HCT116 (cell line): ENCODE measurements at regions not wholly inside any gene's neighbourhood (a gene's known extent, or its start where the extent isn't known, plus 50 kb on each side); places are given as distances from the start of the nearest gene placed in this dataset.

Source experiments
- ATAC-seq: fragments of 200-7000 bp; cut with Tn5 transposase; 2 replicates; pipeline ENCODE4 v1.9.1; 2020; ENCODE audit warnings: mild to moderate bottlenecking, moderate library complexity
- BruUV-seq: library from RNA; stranded (reverse); fragments of 400-500 nt; replicated peaks from 2 replicates; lab custom pipeline; 2021; lab: Mats Ljungman, UMichigan
- CTCF ChIA-PET: fragments of 300-600 bp; sonication (Branson Sonifier 250); formaldehyde crosslinking; loops from one replicate; lab custom pipeline; 2021; ENCODE audit warnings: antibody characterized with exemption; lab: Charles Lee
- POLR2A ChIA-PET: fragments of 300-600, 350-600 bp; sonication (Branson Sonifier 250); formaldehyde crosslinking; loops from one replicate; lab custom pipeline; 2021; ENCODE audit warnings: antibody characterized with exemption; lab: Charles Lee
- RAD21 ChIA-PET, 2 experiments: fragments of 300-600 bp; sonication (Branson Sonifier 250); formaldehyde crosslinking; loops; one replicate each; lab custom pipeline; 2023; ENCODE audit warnings: low total read pairs in 2 of 2; ENCODE audit not compliant: uncharacterized antibody in 2 of 2, unreplicated experiment in 2 of 2, low non-redundant PET in 1 of 2; lab: Charles Lee
- DNase-seq: peaks from one replicate; pipeline ENCODE4 v3.0.0-alpha.2; 2010; ENCODE audit warnings: low read depth, low spot score
- H2AFZ ChIP-seq: fragments of 200-600 bp; shearing (Covaris generic), sonication (generic); 2 replicates; pipeline ENCODE4 v1.6.1; 2017; ENCODE audit warnings: low read depth, mixed run types, mixed read lengths, antibody characterized with exemption, low read length; ENCODE audit not compliant: poor library complexity, severe bottlenecking
- H3K27ac ChIP-seq: 2 replicates; pipeline ENCODE4 v1.5.1; 2012; ENCODE audit warnings: low read depth, low read length
- H3K27me3 ChIP-seq: fragments of 200-600 bp; sonication (generic); 2 replicates; pipeline ENCODE4 v1.6.1; 2016; ENCODE audit warnings: mixed run types, low read length, mixed read lengths; ENCODE audit not compliant: insufficient read depth
- H3K36me3 ChIP-seq, 2 experiments: fragments of 200-500 bp in 1 of 2; fragments of 200-600 bp in 1 of 2; sonication (Bioruptor generic) in 1 of 2; sonication (generic) in 1 of 2; 2 replicates each; pipeline versions ENCODE4 v1.5.1 to v1.6.1; 2014 to 2016; ENCODE audit warnings: low read length in 2 of 2, inconsistent platforms in 1 of 2, mixed read lengths in 1 of 2, mixed run types in 1 of 2; ENCODE audit not compliant: insufficient read depth in 2 of 2, control insufficient read depth in 1 of 2
- H3K4me1 ChIP-seq, 2 experiments: fragments of 200-600 bp in 1 of 2; sonication (generic) in 1 of 2; 2 replicates each; pipeline versions ENCODE4 v1.5.1 to v1.6.1; 2012 to 2017; ENCODE audit warnings: low read length in 2 of 2, inconsistent platforms in 1 of 2, mild to moderate bottlenecking in 1 of 2, mixed read lengths in 1 of 2, mixed run types in 1 of 2, moderate library complexity in 1 of 2; ENCODE audit not compliant: insufficient read depth in 2 of 2, control insufficient read depth in 1 of 2
- H3K4me2 ChIP-seq: fragments of 200-600 bp; sonication (generic); 2 replicates; pipeline ENCODE4 v1.6.1; 2017; ENCODE audit warnings: mixed run types, low read length, mixed read lengths
- H3K4me3 ChIP-seq, 2 experiments: fragments of 200-600 bp in 1 of 2; sonication (generic) in 1 of 2; replicated peaks in 1 of 2; 2 replicates each; pipeline ENCODE4 v1.5.1; 2011 to 2016; ENCODE audit warnings: low read length in 2 of 2, control low read depth in 1 of 2, low read depth in 1 of 2, mild to moderate bottlenecking in 1 of 2, mixed read lengths in 1 of 2, mixed run types in 1 of 2
- H3K79me2 ChIP-seq: fragments of 200-600 bp; sonication (generic); 2 replicates; pipeline ENCODE4 v1.6.1; 2017; ENCODE audit warnings: mild to moderate bottlenecking, mixed run types, low read length, moderate library complexity, mixed read lengths; ENCODE audit not compliant: insufficient read depth
- H3K9ac ChIP-seq: fragments of 200-600 bp; sonication (generic); 2 replicates; pipeline ENCODE4 v1.6.1; 2016; ENCODE audit warnings: low read length, mixed read lengths
- H3K9me2 ChIP-seq: fragments of 200-600 bp; sonication (generic), shearing (Covaris generic); 2 replicates; pipeline ENCODE4 v1.6.1; 2017; ENCODE audit warnings: mixed run types, mild to moderate bottlenecking, moderate library complexity; ENCODE audit not compliant: insufficient read depth
- H3K9me3 ChIP-seq, 2 experiments: fragments of 200-500 bp in 1 of 2; fragments of 200-600 bp in 1 of 2; sonication (Bioruptor generic) in 1 of 2; sonication (generic) in 1 of 2; 2 replicates each; pipeline ENCODE4 v1.6.1; 2014 to 2017; ENCODE audit warnings: low read length in 2 of 2, mixed read lengths in 2 of 2, inconsistent platforms in 1 of 2, low read depth in 1 of 2, mild to moderate bottlenecking in 1 of 2, mixed run types in 1 of 2, moderate library complexity in 1 of 2; ENCODE audit not compliant: control insufficient read depth in 1 of 2, insufficient read depth in 1 of 2
- H4K20me1 ChIP-seq: fragments of 200-600 bp; sonication (generic), shearing (Covaris generic); 2 replicates; pipeline ENCODE4 v1.6.1; 2017; ENCODE audit warnings: mixed run types, mild to moderate bottlenecking, moderate library complexity; ENCODE audit not compliant: insufficient read depth
- EZH2phosphoT487 ChIP-seq: fragments of 200-600 bp; IDR thresholded peaks from 2 replicates; pipeline ENCODE4 v1.6.1; 2018; ENCODE audit warnings: antibody characterized with exemption, borderline replicate concordance
- POLR2A ChIP-seq: IDR thresholded peaks from 2 replicates; pipeline ENCODE4 v1.7.0; 2011; ENCODE audit warnings: borderline replicate concordance; ENCODE audit not compliant: insufficient read depth, insufficient read length; ENCODE audit errors: extremely low read depth
- SIN3A ChIP-seq: IDR thresholded peaks from 2 replicates; pipeline ENCODE4 v1.6.1; 2012; ENCODE audit warnings: low read depth
- SRF ChIP-seq: IDR thresholded peaks from 2 replicates; pipeline ENCODE4 v1.6.1; 2012; ENCODE audit warnings: low read depth
- ZNF274 ChIP-seq: fragments of 200-500 bp; sonication (Bioruptor generic); IDR thresholded peaks from 2 replicates; pipeline ENCODE4 v1.6.1; 2014; ENCODE audit warnings: mild to moderate bottlenecking, low read depth, low read length, inconsistent platforms
- intact Hi-C: fragments of 100-400 bp; cut with micrococcal nuclease; formaldehyde crosslinking; loops from 2 replicates; pipeline ENCODE4 v1.10.0; 2022
- TF ChIP-seq, protein P1 (sequence below): IDR thresholded peaks from 2 replicates; pipeline ENCODE4 v1.6.1; 2012
- TF ChIP-seq, protein P2 (sequence below): IDR thresholded peaks from 2 replicates; pipeline ENCODE4 v1.6.1; 2011; ENCODE audit warnings: mild to moderate bottlenecking, low read length, moderate library complexity; ENCODE audit not compliant: insufficient replicate concordance; ENCODE audit errors: extremely low read depth

DNA sequence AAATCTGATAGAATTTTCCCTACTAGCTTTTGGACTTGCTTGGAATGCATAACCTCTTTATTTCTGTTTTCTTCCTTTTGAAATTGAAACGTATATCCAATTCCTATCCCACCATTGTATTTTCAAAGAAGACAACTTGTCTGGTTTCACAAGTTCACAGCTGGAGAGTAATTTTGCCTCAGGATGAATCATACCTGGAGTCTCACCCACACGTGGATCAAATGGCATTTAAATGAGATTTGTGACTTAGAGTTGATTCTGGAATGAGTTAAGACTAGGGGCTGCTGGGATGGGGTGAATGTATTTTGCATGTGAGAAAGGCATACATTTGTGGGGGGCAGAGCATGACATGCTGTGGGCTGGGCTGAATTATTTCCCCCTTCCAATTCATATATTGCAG is 516.5 kb upstream of the MGAT4C start:
- no peak overlapping the region for H3K4me2 ChIP-seq
- no TSS peak for BruUV-seq
- peaks cover 0 to 5% of the 10 kb centered on the region in 2 experiments; a peak in 2 of 4 replicates for H3K4me1 ChIP-seq
- H3K36me3 ChIP-seq = no peaks in the 10 kb centered on the region
- DNase-seq (no peak), ATAC-seq (no peak)
- no peaks in the 10 kb centered on the region for H3K9me3 ChIP-seq
- POLR2A ChIA-PET = no interaction called here
- no peaks in the 10 kb centered on the region for H3K79me2 ChIP-seq
- H2AFZ ChIP-seq = peak overlapping the region; percentile 31
- intact Hi-C loops = no loop called here
- TF ChIP-seq ZNF274 = no peak
- no peak for TF ChIP-seq SIN3A
- no peak for TF ChIP-seq SRF
- TF ChIP-seq, protein P1, sequence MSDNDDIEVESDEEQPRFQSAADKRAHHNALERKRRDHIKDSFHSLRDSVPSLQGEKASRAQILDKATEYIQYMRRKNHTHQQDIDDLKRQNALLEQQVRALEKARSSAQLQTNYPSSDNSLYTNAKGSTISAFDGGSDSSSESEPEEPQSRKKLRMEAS = no peak
- H3K4me3 ChIP-seq = no peak overlapping the region
- H3K27me3 ChIP-seq = no peaks in the 10 kb centered on the region
- H3K9me2 ChIP-seq = no peaks in the 10 kb centered on the region
- no peak overlapping the region for H3K9ac ChIP-seq
- CTCF ChIA-PET = no interaction called here
- RAD21 ChIA-PET = no interaction called here
- no peaks in the 10 kb centered on the region for H4K20me1 ChIP-seq
- no peak overlapping the region for H3K27ac ChIP-seq

DNA sequence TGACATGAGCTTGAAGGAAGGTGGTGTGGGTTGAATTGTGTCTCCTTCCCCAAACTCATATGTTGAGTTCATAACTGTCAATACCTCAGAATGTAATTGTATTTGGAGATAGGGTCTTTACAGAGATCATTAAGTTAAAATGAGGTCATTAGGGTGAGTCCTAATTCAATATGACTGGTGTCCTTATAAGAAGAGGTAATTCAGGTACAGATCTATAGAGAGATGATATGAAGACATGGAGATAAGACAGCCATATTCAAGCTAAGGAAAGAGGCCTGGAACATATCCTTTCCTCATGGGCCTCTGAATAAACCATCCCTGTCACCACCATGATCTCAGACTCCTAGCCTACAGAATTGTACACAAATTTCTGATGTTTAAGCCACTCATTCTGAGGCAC is 514.7 kb upstream of the MGAT4C start:
- no peak for ATAC-seq
- Histone ChIP-seq H3K9ac (no peak overlapping the region), H3K4me2 (no peak overlapping the region), H3K9me3 (no peaks in the 10 kb centered on the region), H3K79me2 (no peaks in the 10 kb centered on the region), H3K27me3 (no peaks in the 10 kb centered on the region), H3K9me2 (no peaks in the 10 kb centered on the region), H3K36me3 (no peaks in the 10 kb centered on the region), H3K27ac (no peak overlapping the region), H4K20me1 (no peaks in the 10 kb centered on the region), H3K4me3 (no peak overlapping the region), H3K4me1 (peaks cover 0 to 5% of the 10 kb centered on the region in 2 experiments; a peak in 2 of 4 replicates), H2AFZ (no peak overlapping the region)
- intact Hi-C loops = no loop called here
- ChIA-PET RAD21 (no interaction called here), POLR2A (no interaction called here), CTCF (no interaction called here)
- BruUV-seq = no TSS peak
- no peak for DNase-seq
- TF ChIP-seq POLR2A = no peak
- TF ChIP-seq, protein P2, sequence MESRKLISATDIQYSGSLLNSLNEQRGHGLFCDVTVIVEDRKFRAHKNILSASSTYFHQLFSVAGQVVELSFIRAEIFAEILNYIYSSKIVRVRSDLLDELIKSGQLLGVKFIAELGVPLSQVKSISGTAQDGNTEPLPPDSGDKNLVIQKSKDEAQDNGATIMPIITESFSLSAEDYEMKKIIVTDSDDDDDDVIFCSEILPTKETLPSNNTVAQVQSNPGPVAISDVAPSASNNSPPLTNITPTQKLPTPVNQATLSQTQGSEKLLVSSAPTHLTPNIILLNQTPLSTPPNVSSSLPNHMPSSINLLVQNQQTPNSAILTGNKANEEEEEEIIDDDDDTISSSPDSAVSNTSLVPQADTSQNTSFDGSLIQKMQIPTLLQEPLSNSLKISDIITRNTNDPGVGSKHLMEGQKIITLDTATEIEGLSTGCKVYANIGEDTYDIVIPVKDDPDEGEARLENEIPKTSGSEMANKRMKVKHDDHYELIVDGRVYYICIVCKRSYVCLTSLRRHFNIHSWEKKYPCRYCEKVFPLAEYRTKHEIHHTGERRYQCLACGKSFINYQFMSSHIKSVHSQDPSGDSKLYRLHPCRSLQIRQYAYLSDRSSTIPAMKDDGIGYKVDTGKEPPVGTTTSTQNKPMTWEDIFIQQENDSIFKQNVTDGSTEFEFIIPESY = no peak
- TF ChIP-seq EZH2phosphoT487 = no peak
- TF ChIP-seq, protein P1 = no peak
